GM23338 (cell line): ENCODE measurements at regions not wholly inside any gene's neighbourhood (a gene's known extent, or its start where the extent isn't known, plus 50 kb on each side); places are given as distances from the start of the nearest gene placed in this dataset.

ENCODE experiments used
- EZH2 ChIP-seq: fragments of 200-600 bp; sonication (generic); IDR thresholded peaks from one replicate; pipeline ENCODE4 v1.8.0; 2017; ENCODE audit warnings: antibody characterized with exemption, mild to moderate bottlenecking, low read depth; ENCODE audit not compliant: unreplicated experiment
- EZH2phosphoT487 ChIP-seq: fragments of 200-600 bp; sonication (generic); IDR thresholded peaks from one replicate; pipeline ENCODE4 v1.8.1; 2018; ENCODE audit warnings: antibody characterized with exemption; ENCODE audit not compliant: unreplicated experiment
- POLR2AphosphoS5 ChIP-seq: IDR thresholded peaks from 2 replicates; pipeline ENCODE4 v1.6.1; 2016; ENCODE audit warnings: antibody characterized with exemption, low read depth
- TF ChIP-seq, protein P1 (sequence below): IDR thresholded peaks from one replicate; pipeline ENCODE4 v1.6.1; 2018; ENCODE audit warnings: antibody characterized with exemption; ENCODE audit not compliant: unreplicated experiment
- TF ChIP-seq, protein P2 (sequence below), 2 experiments: fragments of 200-600 bp in 1 of 2; sonication (generic) in 1 of 2; conservative IDR thresholded peaks; 2 replicates each; pipeline versions ENCODE4 v1.5.1 to v1.6.1; 2016 to 2017; ENCODE audit warnings: antibody characterized with exemption in 2 of 2, low read depth in 2 of 2, mild to moderate bottlenecking in 2 of 2, moderate library complexity in 1 of 2

DNA sequence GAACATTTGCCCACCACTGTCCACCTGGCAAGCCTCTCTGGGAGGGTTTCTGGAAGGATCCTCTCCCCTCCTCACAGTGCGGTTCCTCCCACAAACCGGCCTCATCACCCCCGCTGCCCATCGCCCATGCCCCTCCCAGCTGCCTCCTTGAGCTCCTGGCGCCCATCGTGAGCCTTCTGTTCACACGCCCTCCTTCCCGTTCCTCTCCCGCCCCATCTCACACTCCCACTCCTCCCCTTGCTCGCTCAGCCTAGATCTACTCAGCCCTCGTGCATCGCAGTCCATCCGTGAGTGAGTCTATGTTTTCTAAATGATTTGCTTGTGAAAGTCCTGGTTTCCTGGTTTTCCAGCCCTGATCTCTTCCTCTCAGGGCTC is 119.1 kb upstream of the C1orf174 start:
- TF ChIP-seq, protein P1, sequence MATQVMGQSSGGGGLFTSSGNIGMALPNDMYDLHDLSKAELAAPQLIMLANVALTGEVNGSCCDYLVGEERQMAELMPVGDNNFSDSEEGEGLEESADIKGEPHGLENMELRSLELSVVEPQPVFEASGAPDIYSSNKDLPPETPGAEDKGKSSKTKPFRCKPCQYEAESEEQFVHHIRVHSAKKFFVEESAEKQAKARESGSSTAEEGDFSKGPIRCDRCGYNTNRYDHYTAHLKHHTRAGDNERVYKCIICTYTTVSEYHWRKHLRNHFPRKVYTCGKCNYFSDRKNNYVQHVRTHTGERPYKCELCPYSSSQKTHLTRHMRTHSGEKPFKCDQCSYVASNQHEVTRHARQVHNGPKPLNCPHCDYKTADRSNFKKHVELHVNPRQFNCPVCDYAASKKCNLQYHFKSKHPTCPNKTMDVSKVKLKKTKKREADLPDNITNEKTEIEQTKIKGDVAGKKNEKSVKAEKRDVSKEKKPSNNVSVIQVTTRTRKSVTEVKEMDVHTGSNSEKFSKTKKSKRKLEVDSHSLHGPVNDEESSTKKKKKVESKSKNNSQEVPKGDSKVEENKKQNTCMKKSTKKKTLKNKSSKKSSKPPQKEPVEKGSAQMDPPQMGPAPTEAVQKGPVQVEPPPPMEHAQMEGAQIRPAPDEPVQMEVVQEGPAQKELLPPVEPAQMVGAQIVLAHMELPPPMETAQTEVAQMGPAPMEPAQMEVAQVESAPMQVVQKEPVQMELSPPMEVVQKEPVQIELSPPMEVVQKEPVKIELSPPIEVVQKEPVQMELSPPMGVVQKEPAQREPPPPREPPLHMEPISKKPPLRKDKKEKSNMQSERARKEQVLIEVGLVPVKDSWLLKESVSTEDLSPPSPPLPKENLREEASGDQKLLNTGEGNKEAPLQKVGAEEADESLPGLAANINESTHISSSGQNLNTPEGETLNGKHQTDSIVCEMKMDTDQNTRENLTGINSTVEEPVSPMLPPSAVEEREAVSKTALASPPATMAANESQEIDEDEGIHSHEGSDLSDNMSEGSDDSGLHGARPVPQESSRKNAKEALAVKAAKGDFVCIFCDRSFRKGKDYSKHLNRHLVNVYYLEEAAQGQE, result no peak
- no peak for TF ChIP-seq POLR2AphosphoS5
- TF ChIP-seq EZH2phosphoT487, result no peak
- TF ChIP-seq, protein P2, sequence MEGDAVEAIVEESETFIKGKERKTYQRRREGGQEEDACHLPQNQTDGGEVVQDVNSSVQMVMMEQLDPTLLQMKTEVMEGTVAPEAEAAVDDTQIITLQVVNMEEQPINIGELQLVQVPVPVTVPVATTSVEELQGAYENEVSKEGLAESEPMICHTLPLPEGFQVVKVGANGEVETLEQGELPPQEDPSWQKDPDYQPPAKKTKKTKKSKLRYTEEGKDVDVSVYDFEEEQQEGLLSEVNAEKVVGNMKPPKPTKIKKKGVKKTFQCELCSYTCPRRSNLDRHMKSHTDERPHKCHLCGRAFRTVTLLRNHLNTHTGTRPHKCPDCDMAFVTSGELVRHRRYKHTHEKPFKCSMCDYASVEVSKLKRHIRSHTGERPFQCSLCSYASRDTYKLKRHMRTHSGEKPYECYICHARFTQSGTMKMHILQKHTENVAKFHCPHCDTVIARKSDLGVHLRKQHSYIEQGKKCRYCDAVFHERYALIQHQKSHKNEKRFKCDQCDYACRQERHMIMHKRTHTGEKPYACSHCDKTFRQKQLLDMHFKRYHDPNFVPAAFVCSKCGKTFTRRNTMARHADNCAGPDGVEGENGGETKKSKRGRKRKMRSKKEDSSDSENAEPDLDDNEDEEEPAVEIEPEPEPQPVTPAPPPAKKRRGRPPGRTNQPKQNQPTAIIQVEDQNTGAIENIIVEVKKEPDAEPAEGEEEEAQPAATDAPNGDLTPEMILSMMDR (conservative IDR thresholded peaks at IDR 0.05; ENCODE audit: low read depth in 2 of 2), result no peak
- no peak for TF ChIP-seq EZH2
